SK-N-SH (cell line): ENCODE measurements at regions not wholly inside any gene's neighbourhood (a gene's known extent, or its start where the extent isn't known, plus 50 kb on each side); places are given as distances from the start of the nearest gene placed in this dataset.

ENCODE experiments used
- CTCF ChIA-PET: fragments of 300-600, 350-600 bp; formaldehyde crosslinking; extraction: SDS; loops from one replicate; lab custom pipeline; 2021; lab: Yijun Ruan, JAX
- POLR2A ChIA-PET: fragments of 350-600 bp; sonication (Branson Sonifier 250); formaldehyde crosslinking; extraction: SDS; loops from one replicate; lab custom pipeline; 2020; ENCODE audit warnings: antibody characterized with exemption, inconsistent platforms; lab: Yijun Ruan, JAX
- DNase-seq: peaks from one replicate; pipeline ENCODE4 v3.0.0; 2012
- H2AFZ ChIP-seq: fragments of 200-600 bp; sonication (generic); 2 replicates; pipeline ENCODE4 v1.8.1; 2016; ENCODE audit warnings: antibody characterized with exemption, mild to moderate bottlenecking, low read depth
- H3F3A ChIP-seq: fragments of 200-600 bp; sonication (generic); replicated peaks from 2 replicates; pipeline ENCODE3; 2016; ENCODE audit warnings: antibody characterized with exemption, mild to moderate bottlenecking; ENCODE audit not compliant: insufficient read depth
- H3K27ac ChIP-seq, 2 experiments: fragments of 200-500 bp in 1 of 2; fragments of 200-600 bp in 1 of 2; sonication (Bioruptor generic) in 1 of 2; sonication (generic), shearing (Covaris generic) in 1 of 2; 2 replicates each; pipeline versions ENCODE4 v1.5.1 to v1.6.1; 2014 to 2016; ENCODE audit warnings: low read depth in 2 of 2, inconsistent platforms in 1 of 2, low read length in 1 of 2, mild to moderate bottlenecking in 1 of 2, mixed read lengths in 1 of 2
- H3K27me3 ChIP-seq: fragments of 200-600 bp; sonication (generic), shearing (Covaris generic); 2 replicates; pipeline ENCODE4 v1.6.1; 2016; ENCODE audit warnings: mixed run types; ENCODE audit not compliant: insufficient read depth
- H3K36me3 ChIP-seq, 2 experiments: fragments of 200-500 bp in 1 of 2; fragments of 200-600 bp in 1 of 2; sonication (Bioruptor generic) in 1 of 2; sonication (generic) in 1 of 2; replicated peaks in 1 of 2; 2 replicates each; pipeline versions ENCODE3 to v1.5.1; 2014 to 2016; ENCODE audit warnings: low read length in 1 of 2, mild to moderate bottlenecking in 1 of 2; ENCODE audit not compliant: insufficient read depth in 2 of 2, control insufficient read depth in 1 of 2
- H3K4me1 ChIP-seq, 2 experiments: fragments of 200-500 bp in 1 of 2; fragments of 200-600 bp in 1 of 2; sonication (Bioruptor generic) in 1 of 2; sonication (generic), shearing (Covaris generic) in 1 of 2; 2 replicates each; pipeline versions ENCODE4 v1.5.1 to v1.6.1; 2014 to 2016; ENCODE audit warnings: low read depth in 1 of 2, low read length in 1 of 2, mixed run types in 1 of 2; ENCODE audit not compliant: insufficient read depth in 2 of 2, control insufficient read depth in 1 of 2
- H3K4me2 ChIP-seq: fragments of 200-600 bp; sonication (generic), shearing (Covaris generic); 2 replicates; pipeline ENCODE4 v1.6.1; 2017; ENCODE audit warnings: mixed run types
- H3K4me3 ChIP-seq, 2 experiments: fragments of 200-500 bp in 1 of 2; fragments of 200-600 bp in 1 of 2; sonication (Bioruptor generic) in 1 of 2; sonication (generic), shearing (Covaris generic) in 1 of 2; 2 replicates each; pipeline versions ENCODE4 v1.5.1 to v1.8.1; 2014 to 2016; ENCODE audit warnings: low read depth in 2 of 2, inconsistent platforms in 1 of 2, low read length in 1 of 2, mild to moderate bottlenecking in 1 of 2, mixed read lengths in 1 of 2, moderate library complexity in 1 of 2
- H3K79me2 ChIP-seq: fragments of 200-600 bp; sonication (generic); 2 replicates; pipeline ENCODE4 v1.8.1; 2017; ENCODE audit warnings: mild to moderate bottlenecking; ENCODE audit not compliant: insufficient read depth
- H3K9ac ChIP-seq: fragments of 200-600 bp; sonication (generic); 2 replicates; pipeline ENCODE4 v1.6.1; 2017; ENCODE audit warnings: mixed run types
- H3K9me2 ChIP-seq: fragments of 200-600 bp; sonication (generic); 2 replicates; pipeline ENCODE4 v1.6.1; 2017; ENCODE audit warnings: mixed run types
- H3K9me3 ChIP-seq: fragments of 200-600 bp; sonication (generic); 2 replicates; pipeline ENCODE4 v1.6.1; 2017; ENCODE audit warnings: mixed run types, mild to moderate bottlenecking, moderate library complexity
- H4K20me1 ChIP-seq: fragments of 200-600 bp; sonication (generic); 2 replicates; pipeline ENCODE4 v1.6.1; 2017; ENCODE audit warnings: mild to moderate bottlenecking, mixed run types; ENCODE audit not compliant: insufficient read depth
- ELF1 ChIP-seq: IDR thresholded peaks from 2 replicates; pipeline ENCODE4 v1.4.0; 2012
- EP300 ChIP-seq, 2 experiments: IDR thresholded peaks; 2 replicates each; pipeline versions ENCODE4 v1.4.0 to v1.6.1; 2012; ENCODE audit warnings: borderline replicate concordance in 1 of 2, low read depth in 1 of 2, low read length in 1 of 2
- FOSL2 ChIP-seq: IDR thresholded peaks from 2 replicates; pipeline ENCODE4 v1.4.0; 2012; ENCODE audit warnings: low read depth, mild to moderate bottlenecking, moderate library complexity, borderline replicate concordance
- FOXM1 ChIP-seq: IDR thresholded peaks from 2 replicates; pipeline ENCODE4 v1.4.0; 2012; ENCODE audit warnings: low read depth, mild to moderate bottlenecking
- GATA2 ChIP-seq: sonication (generic); formaldehyde crosslinking; IDR thresholded peaks from 2 replicates; pipeline ENCODE4 v1.5.0; 2020; ENCODE audit warnings: mild to moderate bottlenecking, missing genetic modification reagents
- JUND ChIP-seq: IDR thresholded peaks from 2 replicates; pipeline ENCODE4 v1.4.0; 2012
- NFIC ChIP-seq: IDR thresholded peaks from 2 replicates; pipeline ENCODE4 v1.4.0; 2012; ENCODE audit warnings: borderline replicate concordance
- RFX5 ChIP-seq: IDR thresholded peaks from 2 replicates; pipeline ENCODE4 v1.6.1; 2012; ENCODE audit warnings: mild to moderate bottlenecking, improper control_type of control experiment, low read length
- WGBS: methylation state at CpG from one replicate; pipeline ENCODE4 v1.1.6; 2017; ENCODE audit warnings: low lambda C conversion rate; 5-methylcytosine and 5-hydroxymethylcytosine counted together
- TF ChIP-seq, protein P1 (sequence below): fragments of 150-350 bp; IDR thresholded peaks from 2 replicates; pipeline ENCODE4 v1.6.1; 2017; ENCODE audit warnings: antibody characterized with exemption, low read length, low read depth, borderline replicate concordance
- TF ChIP-seq, protein P2 (sequence below): IDR thresholded peaks from 2 replicates; pipeline ENCODE4 v1.4.0; 2012; ENCODE audit warnings: low read depth, borderline replicate concordance

DNA sequence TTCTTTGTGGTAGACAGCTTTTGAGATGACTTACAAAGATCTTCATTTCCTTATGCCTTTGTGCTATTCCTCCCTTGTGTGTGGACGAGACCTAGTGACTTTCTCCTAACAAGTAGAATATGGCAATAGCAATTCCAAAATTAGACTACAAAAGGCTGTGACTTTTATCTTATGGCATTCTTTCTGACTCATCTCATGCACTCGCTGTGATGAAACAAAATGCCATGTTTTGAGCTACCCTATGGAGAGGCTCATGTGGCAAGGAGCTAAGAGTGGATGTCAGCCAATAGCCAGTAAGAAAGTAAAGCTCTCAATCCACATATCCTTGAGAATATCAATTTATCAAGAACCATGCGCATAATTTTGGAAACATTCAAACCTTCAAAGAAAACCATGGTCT is 380.5 kb upstream of the SMC2 start:
- Histone ChIP-seq H3F3A (no peaks in the 10 kb centered on the region), H2AFZ (no peak overlapping the region), H3K9me2 (no peaks in the 10 kb centered on the region), H3K9ac (no peak overlapping the region), H3K27ac (no peak overlapping the region), H3K27me3 (no peaks in the 10 kb centered on the region), H3K4me1 (no peaks in the 10 kb centered on the region), H3K4me3 (no peak overlapping the region), H3K4me2 (no peak overlapping the region), H4K20me1 (no peaks in the 10 kb centered on the region), H3K79me2 (no peaks in the 10 kb centered on the region), H3K36me3 (no peaks in the 10 kb centered on the region), H3K9me3 (no peaks in the 10 kb centered on the region)
- ChIA-PET POLR2A (no interaction called here), CTCF (no interaction called here)
- TF ChIP-seq EP300 (IDR thresholded peaks at IDR 0.05; ENCODE audit: borderline replicate concordance in 1 of 2, low read depth in 1 of 2, low read length in 1 of 2), result no peak
- no peak for TF ChIP-seq JUND
- WGBS, result 19% methylated on average over 3 of the region's 3 CpGs
- no peak for DNase-seq

DNA sequence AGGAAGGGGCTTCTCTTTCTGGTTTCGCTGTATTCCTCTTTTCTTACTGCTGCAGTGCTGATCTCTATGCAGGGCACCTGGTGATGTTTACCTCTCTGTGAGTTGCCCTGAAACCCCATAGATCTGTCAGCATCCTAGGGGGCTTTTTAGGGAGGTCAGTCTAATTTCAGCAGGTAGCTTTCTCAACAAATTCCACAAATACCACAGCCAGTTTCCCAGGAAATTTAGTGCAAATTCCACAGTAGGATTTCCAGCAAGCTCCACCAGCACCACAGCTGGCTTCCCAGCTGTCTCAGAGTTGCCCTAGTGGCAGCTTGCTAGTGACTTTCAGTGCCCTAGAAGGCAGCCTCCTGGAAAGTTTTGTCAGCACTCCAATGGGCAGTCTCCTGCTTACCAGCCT is 379.1 kb upstream of the SMC2 start:
- Histone ChIP-seq H3K9me3 (no peaks in the 10 kb centered on the region), H3K9me2 (no peaks in the 10 kb centered on the region), H3K79me2 (no peaks in the 10 kb centered on the region), H3K4me2 (no peak overlapping the region), H3K36me3 (no peaks in the 10 kb centered on the region), H3F3A (no peaks in the 10 kb centered on the region), H3K9ac (no peak overlapping the region), H2AFZ (no peak overlapping the region), H3K27ac (no peak overlapping the region), H3K4me3 (no peak overlapping the region), H4K20me1 (no peaks in the 10 kb centered on the region), H3K4me1 (no peaks in the 10 kb centered on the region), H3K27me3 (no peaks in the 10 kb centered on the region)
- DNase-seq, result no peak
- TF ChIP-seq GATA2 (CRISPR knock-in tag) (no peak), ELF1 (no peak)
- TF ChIP-seq, protein P1, sequence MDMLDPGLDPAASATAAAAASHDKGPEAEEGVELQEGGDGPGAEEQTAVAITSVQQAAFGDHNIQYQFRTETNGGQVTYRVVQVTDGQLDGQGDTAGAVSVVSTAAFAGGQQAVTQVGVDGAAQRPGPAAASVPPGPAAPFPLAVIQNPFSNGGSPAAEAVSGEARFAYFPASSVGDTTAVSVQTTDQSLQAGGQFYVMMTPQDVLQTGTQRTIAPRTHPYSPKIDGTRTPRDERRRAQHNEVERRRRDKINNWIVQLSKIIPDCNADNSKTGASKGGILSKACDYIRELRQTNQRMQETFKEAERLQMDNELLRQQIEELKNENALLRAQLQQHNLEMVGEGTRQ, result no peak
- ChIA-PET POLR2A (no interaction called here), CTCF (no interaction called here)
- WGBS, result no CpG with 5 or more reads among the region's 1 CpG

DNA sequence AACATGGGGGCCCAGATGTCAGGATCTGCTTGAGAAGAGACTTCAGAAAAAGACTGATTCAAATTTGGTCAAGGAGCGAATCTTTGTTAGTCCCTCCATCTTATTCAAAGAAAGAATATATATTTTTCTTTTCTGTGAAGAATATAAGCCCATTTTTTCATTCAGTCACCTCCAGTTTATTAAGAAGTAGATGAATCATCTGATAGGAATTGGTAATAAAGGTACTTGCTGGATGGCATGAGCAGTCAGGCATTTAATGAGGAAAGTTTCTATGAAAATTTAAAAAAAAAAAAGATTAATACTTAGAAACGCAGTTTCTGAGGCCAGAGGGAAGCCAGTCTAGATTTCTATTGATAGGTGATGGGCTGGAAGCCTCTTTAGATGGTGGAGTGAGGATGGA is 373.1 kb upstream of the SMC2 start:
- H3K4me2 ChIP-seq, result no peak overlapping the region
- no peak overlapping the region for H3K9ac ChIP-seq
- no peak overlapping the region for H3K27ac ChIP-seq
- no peaks in the 10 kb centered on the region for H3K9me2 ChIP-seq
- H3K4me1 ChIP-seq, result no peaks in the 10 kb centered on the region
- CTCF ChIA-PET, result no interaction called here
- no peak overlapping the region for H2AFZ ChIP-seq
- H3K36me3 ChIP-seq, result no peaks in the 10 kb centered on the region
- H3K4me3 ChIP-seq, result no peak overlapping the region
- WGBS, result 6% methylated on average over 2 of the region's 2 CpGs
- no peaks in the 10 kb centered on the region for H4K20me1 ChIP-seq
- H3K27me3 ChIP-seq, result no peaks in the 10 kb centered on the region
- no peaks in the 10 kb centered on the region for H3K9me3 ChIP-seq
- TF ChIP-seq RFX5, result no peak
- TF ChIP-seq NFIC, result no peak
- TF ChIP-seq FOSL2, result no peak
- TF ChIP-seq FOXM1, result no peak
- TF ChIP-seq, protein P2, sequence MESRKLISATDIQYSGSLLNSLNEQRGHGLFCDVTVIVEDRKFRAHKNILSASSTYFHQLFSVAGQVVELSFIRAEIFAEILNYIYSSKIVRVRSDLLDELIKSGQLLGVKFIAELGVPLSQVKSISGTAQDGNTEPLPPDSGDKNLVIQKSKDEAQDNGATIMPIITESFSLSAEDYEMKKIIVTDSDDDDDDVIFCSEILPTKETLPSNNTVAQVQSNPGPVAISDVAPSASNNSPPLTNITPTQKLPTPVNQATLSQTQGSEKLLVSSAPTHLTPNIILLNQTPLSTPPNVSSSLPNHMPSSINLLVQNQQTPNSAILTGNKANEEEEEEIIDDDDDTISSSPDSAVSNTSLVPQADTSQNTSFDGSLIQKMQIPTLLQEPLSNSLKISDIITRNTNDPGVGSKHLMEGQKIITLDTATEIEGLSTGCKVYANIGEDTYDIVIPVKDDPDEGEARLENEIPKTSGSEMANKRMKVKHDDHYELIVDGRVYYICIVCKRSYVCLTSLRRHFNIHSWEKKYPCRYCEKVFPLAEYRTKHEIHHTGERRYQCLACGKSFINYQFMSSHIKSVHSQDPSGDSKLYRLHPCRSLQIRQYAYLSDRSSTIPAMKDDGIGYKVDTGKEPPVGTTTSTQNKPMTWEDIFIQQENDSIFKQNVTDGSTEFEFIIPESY, result no peak
- DNase-seq, result no peak
- H3F3A ChIP-seq, result no peaks in the 10 kb centered on the region
- POLR2A ChIA-PET, result no interaction called here
- H3K79me2 ChIP-seq, result no peaks in the 10 kb centered on the region
